HG03521 (cell line): ENCODE measurements at regions not wholly inside any gene's neighbourhood (a gene's known extent, or its start where the extent isn't known, plus 50 kb on each side); places are given as distances from the start of the nearest gene placed in this dataset.
"Not testable (repeated sequence)": the region's sequence is repeated elsewhere in the genome, so short reads cannot be mapped to it uniquely, and the experiment has no call there.

Experiments used
- ATAC-seq: cut with Tn5 transposase; IDR thresholded peaks from one replicate; pipeline ENCODE4 v1.9.1; 2021; ENCODE audit warnings: mild to moderate bottlenecking, moderate library complexity; ENCODE audit not compliant: unreplicated experiment

- ATAC-seq: not testable (repeated sequence)
These were observed 249.1 kb downstream of the GOLGA6L6 start for GRCh38 chr15:20292422-20293005.

- not testable (repeated sequence) for ATAC-seq
These were observed 250.0 kb downstream of the GOLGA6L6 start for GRCh38 chr15:20291616-20292015.

GRCh38 chr15:20290606-20291005 lies 251.0 kb downstream of the GOLGA6L6 start:
- not testable (repeated sequence) for ATAC-seq

- ATAC-seq: not testable (repeated sequence)
These were observed 252.0 kb downstream of the GOLGA6L6 start for GRCh38 chr15:20289538-20290103.

GRCh38 chr15:20288800-20289537 lies 252.6 kb downstream of the GOLGA6L6 start:
- ATAC-seq: not testable (repeated sequence)

GRCh38 chr15:20286559-20286958 lies 255.0 kb downstream of the GOLGA6L6 start:
- ATAC-seq: not testable (repeated sequence)

- ATAC-seq: not testable (repeated sequence)
These were observed 255.8 kb downstream of the GOLGA6L6 start for GRCh38 chr15:20285696-20286300.

GRCh38 chr15:20284891-20285535 lies 256.6 kb downstream of the GOLGA6L6 start:
- ATAC-seq: not testable (repeated sequence)

GRCh38 chr15:20283651-20284050 lies 257.9 kb downstream of the GOLGA6L6 start:
- not testable (repeated sequence) for ATAC-seq

GRCh38 chr15:20282491-20282943 lies 259.1 kb downstream of the GOLGA6L6 start:
- ATAC-seq: not testable (repeated sequence)

- ATAC-seq: not testable (repeated sequence)
These were observed 259.9 kb downstream of the GOLGA6L6 start for GRCh38 chr15:20281567-20282275.

- ATAC-seq: no peak
These were observed 260.6 kb downstream of the GOLGA6L6 start for GRCh38 chr15:20280933-20281463.

- ATAC-seq: not testable (repeated sequence)
These were observed 261.3 kb downstream of the GOLGA6L6 start for GRCh38 chr15:20280141-20280932.

- not testable (repeated sequence) for ATAC-seq
These were observed 262.5 kb downstream of the GOLGA6L6 start for GRCh38 chr15:20279056-20279455.

- ATAC-seq: not testable (repeated sequence)
These were observed 263.2 kb downstream of the GOLGA6L6 start for GRCh38 chr15:20278376-20278775.

GRCh38 chr15:20277451-20277850 lies 264.1 kb downstream of the GOLGA6L6 start:
- not testable (repeated sequence) for ATAC-seq

GRCh38 chr15:20276312-20277114 lies 265.1 kb downstream of the GOLGA6L6 start:
- ATAC-seq: not testable (repeated sequence)

- not testable (repeated sequence) for ATAC-seq
These were observed 266.1 kb downstream of the GOLGA6L6 start for GRCh38 chr15:20275373-20275967.
